ENCODE measurements at regions not wholly inside any gene's neighbourhood (a gene's known extent, or its start where the extent isn't known, plus 50 kb on each side); places are given as distances from the start of the nearest gene placed in this dataset.

DNA sequence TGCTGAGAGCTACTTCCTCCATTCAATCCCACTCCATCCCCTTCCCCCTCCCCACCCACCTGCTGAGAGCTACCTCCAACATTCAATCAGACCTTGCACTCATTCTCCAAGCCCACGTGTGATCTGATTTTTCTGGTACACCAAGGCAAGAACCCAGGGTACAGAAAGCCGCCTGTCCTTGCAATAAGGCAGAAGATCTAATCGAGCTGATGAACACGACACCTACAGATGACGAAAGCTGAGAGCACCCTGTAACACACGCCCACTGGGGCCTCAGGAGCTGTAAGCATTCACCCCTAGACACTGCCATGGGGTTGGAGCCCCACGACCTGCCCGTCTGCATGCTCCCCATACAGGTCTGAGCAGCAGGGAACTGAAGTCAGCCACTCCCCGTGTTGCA is 58.3 kb downstream of the TRIML1 start:
- no peak for FAIRE-seq

DNA sequence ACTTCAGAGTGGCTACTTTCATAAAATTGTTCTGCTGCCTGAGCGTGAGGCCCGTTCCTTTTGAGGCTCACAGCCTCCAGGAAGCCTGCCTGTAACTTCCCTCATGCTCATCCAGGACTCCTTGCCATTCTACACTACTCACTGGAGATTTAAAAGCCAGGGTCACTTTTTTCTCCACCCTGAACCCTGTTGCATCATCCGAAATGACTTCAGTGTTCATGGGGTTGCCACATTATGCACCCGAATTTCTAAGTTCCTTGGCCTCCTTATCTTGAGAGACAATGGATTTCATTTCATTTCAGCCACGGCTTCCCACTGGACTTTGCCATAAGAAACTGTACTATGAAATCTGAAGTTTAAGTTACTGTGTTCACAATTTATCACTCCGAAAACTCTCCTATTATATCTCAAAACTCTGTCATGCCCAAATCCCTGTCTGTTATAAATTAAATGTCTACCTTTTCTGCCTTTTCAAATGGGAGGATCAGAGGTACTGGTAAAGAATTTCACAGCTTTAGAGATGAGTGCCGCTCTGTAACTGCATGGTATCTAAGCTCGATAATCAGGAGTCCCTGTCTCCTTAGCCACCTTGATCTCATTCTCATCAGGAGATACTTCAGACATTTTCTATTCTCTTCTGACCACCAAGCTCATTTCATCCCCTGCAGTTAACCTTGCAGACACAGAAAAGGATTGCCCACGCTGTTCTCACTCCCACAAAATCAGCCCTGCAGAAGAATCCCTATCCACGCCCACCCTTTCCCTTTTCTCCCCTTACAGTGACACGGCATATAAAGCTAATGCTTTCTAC is 59.9 kb downstream of the TRIML1 start:
- FAIRE-seq, result no peak

DNA sequence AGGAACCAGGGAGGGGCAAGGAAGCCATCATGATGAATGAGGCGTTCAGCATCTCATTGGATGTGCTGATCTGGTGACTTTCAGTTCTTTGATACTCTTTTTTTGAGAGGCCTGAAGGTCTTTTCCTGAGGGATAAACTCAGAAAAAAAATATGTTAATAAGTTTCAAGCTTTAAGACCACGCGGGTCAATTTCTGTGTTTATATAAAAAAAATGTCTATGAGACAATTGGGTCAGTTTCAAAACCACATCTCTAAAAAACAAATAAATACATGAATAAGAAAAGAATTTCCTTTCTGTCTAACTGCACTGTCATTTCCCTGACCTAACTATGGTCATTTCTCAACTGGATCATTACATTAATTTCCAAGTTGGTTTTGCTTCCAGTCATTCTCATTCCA is 62.6 kb downstream of the TRIML1 start:
- no peak for FAIRE-seq

DNA sequence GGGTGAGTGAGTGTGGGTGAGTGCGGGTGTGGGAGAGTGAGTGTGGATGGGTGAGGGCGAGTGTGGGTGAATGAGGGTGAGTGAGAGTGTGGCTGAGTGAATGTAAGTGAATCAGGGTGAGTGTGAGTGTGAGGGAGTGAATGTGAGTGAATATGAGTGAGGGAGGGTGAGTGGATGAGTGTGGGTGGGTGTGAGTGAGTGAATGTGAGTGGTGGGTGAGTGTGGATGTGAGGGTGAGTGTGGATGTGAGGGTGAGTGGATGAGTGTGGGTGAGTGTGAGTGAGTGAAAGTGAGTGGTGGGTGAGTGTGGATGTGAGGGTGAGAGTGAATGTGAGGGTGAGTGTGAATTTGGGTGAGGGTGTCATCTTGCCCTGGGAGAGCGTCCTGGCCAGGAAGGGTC is 67.5 kb downstream of the TRIML1 start:
- no peak for FAIRE-seq

DNA sequence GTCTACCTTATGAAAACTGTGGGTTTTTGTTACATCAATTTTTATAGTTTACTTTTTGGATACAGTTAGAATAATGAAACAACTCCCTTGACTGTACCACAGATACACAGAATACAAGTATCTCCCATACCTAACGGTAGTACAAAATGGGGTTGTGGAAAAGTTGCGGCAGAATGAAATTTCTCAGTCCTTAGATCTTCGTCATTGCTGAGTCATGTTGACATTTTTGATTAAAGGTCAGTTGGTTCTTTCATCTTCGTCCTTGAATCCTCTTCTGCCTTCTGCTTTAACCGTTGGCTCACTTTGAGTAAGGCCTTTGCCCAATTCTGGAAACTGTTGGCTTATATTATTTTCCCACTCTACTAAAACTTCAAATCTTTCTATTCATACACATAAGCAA is 75.6 kb downstream of the TRIML1 start:
- no peak for FAIRE-seq

DNA sequence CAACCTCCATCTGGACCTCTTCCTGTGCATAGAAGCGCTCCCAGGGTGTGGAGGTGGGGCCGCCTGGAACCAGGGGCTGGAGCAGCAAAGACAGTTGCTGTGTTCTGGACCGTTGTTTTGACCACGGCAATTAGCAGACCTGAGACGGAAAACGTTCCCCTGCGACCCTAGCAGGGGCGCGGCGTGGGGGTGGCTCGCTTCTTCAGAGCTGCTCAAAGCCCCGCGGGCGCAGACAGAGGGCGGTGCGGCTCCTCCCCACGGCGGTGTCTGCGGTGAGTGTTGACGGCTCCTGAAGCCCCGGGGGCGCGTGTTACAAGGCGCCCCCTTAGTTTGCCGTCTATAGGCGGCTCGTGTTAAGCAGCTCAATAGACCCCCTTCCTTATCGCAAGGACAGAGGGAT is 79.2 kb downstream of the TRIML1 start:
- no peak for FAIRE-seq

DNA sequence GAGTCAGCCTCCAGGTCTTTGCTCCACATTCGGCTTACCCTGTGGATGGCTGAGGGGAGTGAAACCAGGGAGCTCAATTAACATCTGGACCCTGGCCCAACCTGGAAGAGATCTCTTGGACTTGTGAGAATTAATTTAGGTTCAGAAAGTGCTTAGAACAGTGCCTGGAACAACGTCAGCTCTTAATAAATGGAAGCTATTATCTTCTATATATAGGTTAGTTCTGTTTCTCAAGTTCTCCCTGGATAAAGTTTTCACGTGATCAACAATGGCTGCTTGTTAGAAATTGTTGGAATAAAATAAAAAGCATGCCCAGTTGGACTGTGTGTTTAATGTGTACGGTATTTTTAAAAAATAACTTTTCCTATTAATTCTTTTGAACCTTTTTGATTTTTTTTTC is 80.8 kb downstream of the TRIML1 start:
- no peak for FAIRE-seq

DNA sequence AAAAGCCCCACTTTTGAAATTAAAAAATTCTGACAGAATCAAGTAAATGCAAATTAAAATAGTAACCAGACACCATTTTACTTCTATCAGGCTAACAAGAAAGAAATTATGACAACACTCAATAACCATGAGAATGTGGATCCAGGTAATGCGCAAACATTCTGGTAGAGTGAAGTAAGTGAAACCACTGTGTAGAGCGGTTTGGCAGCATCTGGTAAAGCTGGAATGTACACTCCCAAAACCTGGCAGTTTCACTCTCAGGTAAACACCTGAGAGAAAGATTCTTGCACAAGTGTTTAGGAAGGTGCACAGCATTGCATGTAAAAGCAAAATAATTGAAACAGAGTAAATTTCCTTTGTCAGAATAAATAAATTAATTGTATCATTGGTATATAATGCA is 81.8 kb downstream of the TRIML1 start:
- FAIRE-seq, result no peak

DNA sequence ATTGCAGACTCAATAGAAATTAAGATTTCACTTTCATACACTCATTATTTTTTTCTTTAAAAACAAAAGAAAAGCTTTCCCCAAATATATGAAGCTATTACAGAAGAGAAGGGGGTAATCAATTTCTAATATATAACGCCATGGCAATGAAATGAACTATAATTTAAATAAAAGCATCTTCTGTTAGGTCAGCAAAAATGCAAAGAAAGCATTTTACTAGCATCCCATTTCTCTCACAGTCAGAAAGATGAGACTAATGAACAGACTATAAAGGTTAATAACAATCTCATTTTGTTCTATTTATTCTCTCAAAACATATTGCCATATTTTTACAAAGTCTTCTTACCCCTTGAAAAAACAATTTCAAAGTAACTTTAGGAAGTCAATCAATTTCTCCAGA is 89.0 kb downstream of the TRIML1 start:
- FAIRE-seq, result no peak

DNA sequence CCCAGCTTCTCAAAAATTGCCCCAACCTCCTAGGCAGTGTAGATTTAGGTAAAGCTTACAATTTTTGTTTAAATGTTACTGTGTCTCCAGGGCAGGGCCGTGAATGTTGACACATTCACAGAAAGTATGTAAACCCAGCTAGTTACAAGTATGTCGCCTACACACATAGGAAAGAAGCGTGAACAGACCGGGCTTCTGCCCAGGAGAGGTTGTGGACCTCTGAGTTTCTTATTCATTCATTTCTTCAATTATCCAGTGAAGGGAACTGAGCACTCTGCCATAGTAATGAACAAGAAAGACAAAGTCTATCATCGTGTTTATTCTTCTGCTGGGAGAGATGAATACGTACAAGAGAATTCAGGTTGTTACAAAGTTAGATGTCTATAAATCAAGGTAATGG is 93.2 kb downstream of the TRIML1 start:
- no peak for FAIRE-seq

DNA sequence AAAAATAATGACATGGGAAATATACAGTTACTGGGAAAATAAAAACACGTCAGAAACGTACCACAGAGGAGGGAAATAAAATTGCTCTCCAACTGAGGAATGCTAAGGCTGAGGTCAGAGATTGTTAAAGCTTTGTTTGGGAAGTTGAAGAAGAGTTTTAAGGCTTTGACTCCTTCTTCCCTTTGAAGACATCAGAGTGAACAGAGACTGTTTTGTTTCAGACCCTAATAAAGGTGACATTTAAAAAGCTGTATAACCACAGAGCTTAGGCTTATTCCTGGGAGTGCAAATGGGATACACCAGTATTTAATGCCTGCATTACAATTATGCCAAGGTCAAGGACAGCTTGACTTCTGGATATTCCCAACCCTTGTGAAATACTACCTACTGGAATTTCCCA is 102.8 kb downstream of the TRIML1 start:
- FAIRE-seq, result no peak

DNA sequence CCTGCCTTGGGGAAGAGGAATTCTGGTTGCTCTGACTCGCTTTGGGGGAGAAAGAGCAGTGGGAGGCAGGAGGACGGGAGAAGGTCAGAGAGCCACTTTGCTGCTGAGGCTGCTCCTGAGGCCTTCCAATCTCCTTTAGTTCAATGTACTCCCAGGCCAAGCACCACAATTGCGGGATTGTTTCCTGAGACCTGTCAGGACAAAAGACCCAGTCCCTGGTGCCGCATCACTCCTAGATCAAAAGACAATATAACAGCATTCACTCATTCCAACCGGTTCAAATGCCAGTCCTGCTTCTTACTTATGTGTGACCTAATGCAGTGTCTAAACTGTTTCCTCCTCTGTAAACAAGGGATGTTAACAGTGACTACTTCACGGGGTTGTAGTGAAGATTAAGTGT is 106.4 kb downstream of the TRIML1 start:
- no peak for FAIRE-seq

DNA sequence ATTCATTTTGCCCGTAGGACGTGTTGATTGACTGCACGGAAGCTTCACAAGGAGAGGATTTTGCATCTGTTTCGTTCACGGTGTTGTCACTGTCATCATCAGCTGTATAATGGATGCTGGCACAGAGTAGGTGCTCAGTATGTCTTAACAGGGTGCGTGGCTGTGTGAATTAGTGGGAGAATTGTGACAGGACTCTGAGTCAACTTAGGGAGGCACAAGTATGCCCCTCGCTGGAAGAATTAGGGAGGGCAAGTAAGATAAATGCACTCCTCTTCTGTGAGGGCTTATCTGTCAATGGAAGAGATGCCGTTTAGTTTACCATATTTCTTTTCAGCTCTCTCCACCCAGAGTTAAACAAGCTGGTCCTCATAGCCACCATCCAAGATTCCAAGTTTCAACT is 107.2 kb downstream of the TRIML1 start:
- FAIRE-seq, result no peak

DNA sequence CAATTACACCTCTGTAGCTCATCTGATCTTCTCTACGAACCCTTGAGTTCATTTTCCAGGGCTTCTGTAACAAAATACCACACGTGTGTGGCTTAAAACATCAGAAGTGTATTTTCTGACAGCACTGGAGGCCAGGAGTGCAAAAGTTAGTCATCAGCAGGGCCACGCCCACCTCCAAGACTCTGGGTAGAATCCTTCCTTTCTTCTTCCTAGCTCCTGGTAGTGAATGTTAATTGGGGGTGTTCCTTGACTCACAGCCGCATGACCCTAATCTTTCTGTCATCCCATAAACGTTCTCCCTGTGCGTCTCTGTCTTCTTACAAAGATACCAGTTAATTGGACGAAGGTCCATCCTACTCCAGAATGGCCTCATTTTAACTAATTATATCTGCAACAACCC is 115.0 kb downstream of the TRIML1 start:
- no peak for FAIRE-seq

DNA sequence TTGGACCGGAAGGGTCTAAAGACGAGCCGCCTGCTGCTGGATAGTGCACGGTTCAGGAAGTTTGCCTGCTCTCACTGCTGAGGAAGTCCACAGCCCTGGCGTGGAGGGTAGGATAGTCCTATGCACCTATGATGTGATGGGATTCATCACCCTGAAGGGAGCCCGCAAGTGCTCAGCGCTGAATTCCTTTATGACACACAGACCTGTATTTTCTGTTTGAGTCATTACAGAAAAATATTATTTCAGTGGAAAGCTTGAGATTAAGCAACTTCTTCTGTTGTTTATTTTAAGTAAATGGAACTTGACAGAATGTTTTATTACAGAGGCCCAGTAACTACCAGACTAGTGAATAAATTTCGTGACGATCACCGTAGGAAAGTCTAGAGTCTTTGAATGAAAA is 123.2 kb downstream of the TRIML1 start:
- FAIRE-seq, result no peak

DNA sequence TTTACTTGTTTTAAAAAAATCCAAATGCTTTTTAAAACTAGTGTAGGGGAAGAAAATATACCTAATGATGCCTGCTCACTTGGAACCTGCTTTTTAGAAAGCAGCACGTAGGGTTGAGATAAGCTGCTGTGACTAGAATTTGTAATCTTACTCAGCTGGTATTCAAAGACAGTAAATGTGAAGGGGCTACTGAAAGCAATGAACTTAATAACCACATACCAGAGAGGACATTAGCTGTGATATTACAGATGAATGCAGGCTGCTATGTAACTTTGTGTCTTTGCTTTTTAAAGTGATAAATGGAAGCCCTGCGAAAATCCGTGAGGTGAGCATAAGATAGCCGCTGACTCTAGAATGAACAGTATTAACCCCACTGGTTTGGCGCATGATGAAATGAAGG is 124.1 kb downstream of the TRIML1 start:
- no peak for FAIRE-seq

DNA sequence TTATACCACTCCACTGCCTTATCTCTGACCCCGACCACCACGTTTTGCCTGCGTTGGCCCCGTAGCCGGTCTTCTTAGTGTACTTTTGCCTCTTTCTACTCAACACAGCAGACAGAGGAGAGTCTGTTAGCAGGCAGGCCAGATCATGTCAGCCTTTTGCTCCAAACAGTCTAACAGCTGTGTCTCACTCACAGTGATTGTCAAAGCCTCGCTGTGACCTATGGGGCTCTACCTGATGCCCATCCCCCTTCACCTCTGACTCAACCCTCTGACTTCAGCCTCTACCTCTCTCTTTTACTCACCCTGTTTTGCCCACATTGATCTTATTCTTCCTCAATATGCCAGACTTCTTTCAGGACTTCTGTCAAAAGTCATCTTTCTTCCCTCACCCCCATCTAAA is 127.1 kb downstream of the TRIML1 start:
- no peak for FAIRE-seq

DNA sequence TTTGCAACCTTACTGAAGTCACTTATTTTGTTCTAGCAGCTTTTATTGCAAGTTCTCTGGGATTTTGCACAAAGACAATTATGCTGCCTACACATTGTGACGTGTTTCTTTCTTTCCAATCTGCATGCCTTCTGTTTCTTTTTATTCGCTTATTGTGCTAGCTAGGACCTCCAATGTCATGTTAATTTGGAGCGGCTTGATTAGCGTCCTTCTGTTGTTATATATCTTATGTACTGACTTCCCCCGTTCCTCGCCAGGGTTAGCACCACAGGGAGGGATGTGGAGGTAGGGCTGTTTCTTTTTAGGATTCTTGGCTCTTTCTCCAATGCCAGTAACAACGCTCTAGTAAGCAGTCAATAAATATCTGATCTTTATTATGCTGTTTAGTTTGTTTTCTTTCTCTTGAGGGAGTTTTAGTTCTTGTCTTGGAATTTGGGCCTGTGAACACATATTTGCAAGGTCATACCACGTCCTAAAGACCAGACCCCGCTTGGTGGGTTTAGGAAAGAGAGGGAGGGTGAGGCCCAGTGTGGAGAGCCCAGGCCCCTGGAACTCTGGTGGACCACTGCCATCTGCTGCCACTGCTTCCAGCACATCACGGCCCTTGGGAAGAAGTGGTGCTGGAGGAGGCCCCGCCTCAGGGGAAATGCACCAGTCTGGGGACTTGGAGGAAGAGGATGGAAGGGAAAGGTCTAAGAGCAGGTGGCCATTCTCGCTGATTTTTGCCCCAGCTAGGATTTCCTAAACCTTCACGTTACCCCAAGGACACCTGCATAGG is 129.1 kb downstream of the TRIML1 start:
- FAIRE-seq, result no peak

DNA sequence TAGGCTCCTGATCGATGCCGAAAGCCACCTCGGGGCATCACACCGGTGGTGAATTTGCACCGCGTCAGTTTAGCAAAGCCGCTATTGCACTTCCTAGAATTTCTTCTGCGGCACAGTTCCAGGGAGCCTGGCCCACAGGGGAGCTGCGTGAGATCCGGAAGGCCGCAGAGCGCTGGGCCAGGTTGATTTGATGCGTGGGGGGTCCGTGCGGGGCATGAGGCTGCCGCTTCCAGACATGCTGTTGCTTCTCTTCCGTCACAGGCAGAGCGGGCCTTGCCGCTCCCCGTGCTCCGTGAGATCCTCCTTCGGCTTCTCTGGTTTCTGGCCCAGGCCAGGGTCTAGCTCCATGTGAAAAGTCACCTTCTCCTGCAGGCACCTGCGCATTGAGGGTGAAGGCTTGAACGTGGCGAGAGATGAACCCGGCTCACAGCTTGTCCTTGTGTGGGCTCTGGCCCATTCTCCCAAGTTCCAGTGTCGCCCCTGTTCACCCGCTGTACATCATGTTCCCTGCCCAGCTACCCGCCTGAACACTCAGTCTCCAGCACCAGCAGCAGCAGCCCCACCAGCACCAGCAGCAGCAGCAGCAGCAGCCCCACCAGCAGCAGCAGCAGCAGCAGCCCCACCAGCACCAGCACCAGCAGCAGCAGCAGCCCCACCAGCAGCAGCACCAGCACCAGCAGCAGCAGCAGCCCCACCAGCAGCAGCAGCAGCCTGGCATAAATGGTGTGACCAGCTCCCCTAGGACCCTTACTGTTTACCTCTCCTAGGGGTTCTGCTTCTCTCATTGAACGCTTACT is 131.2 kb downstream of the TRIML1 start:
- FAIRE-seq, result no peak

DNA sequence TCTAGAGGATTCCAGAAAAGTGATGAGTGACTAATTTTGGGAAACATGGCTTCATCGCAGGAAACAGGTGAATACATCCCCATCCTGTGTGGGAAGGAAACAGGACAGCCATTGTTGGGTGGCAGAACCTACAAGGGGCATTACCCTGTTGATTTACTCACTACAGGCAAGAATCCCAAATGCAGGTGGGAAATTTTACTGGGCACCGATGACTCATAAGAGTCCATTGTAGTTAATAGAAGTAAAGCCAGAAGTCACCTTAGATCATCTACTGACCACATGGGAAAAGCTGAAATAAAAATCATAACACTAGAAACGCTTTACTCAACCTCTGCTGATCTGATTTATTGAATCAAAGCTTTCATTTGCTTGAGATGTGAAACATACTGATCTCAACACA is 136.4 kb downstream of the TRIML1 start:
- no peak for FAIRE-seq

DNA sequence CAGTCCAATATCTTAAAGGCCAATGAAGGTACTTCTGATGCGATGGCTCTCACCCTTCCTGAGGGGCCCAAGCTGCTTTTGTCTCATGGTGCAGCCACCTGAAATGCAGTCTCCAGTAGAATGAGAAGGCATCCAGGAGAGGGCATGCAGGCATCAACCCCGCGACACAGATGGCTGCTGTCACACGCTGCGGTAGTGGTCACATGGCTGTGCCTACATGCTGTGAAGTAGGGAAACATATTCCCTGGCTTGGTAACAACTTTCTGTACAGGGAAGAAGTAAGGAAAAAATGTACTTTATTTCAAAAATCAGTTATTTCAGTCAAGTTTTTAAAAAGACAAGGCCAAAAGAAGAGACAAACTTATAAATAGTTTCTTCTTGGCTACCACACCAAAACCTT is 139.9 kb downstream of the TRIML1 start:
- no peak for FAIRE-seq

DNA sequence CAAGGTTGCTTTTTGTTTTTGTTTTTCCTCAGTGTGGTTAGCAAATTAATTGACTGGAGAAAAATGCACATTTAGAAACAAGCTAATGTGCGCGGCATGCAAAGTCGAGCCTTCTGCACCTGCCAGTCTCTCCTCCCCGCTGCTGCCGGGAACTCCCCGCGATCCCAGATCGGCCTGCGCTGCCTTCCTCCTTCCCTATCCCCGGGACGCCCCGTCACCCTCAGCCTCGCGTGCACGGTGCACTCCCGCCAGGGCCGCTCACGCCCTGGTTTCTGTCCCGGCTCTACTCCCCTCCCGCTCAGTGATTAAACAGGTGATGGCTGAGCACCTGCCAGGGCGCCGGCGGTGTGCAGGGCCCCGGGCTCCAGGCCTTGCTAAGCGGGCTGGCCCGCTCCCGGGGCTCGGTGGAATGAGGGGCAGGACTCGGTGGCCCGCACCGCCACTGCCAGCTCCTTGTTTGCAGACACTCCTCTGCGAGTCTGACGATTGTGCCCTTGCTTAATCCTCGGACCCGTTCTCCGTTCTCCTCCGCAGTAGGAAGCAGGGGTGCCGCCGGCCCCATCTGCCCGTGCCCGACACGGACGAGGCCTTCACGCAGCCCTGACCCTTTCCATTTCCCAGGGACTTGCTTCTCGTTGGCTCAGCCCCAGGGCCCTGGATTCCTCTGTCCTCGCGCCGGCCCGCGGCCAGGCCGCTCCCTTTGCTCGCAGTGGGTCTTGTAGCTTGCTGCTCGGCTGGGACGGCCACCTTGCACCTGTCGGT is 143.4 kb downstream of the TRIML1 start:
- no peak for FAIRE-seq

Data from colon (tissue), 2 donors.